Right lobe of liver (tissue), 4 donors: ENCODE measurements at regions not wholly inside any gene's neighbourhood (a gene's known extent, or its start where the extent isn't known, plus 50 kb on each side); places are given as distances from the start of the nearest gene placed in this dataset.

Source experiments
- POLR2A ChIP-seq: fragments of 450-650 bp; IDR thresholded peaks from one replicate; pipeline ENCODE4 v1.6.1; 2017; ENCODE audit warnings: antibody characterized with exemption, mild to moderate bottlenecking
- TF ChIP-seq, protein P1 (sequence below), 4 donors: fragments of 200-600 bp in 3 of 4; fragments of 450-650 bp in 1 of 4; IDR thresholded peaks; one replicate each; pipeline versions ENCODE4 v1.5.1 to v1.8.0; 2016 to 2022; ENCODE audit warnings: antibody characterized with exemption in 4 of 4, mild to moderate bottlenecking in 2 of 4
- donor health status: DM: no; HTN: no; CAD: no.
- donor health status: DM: no; HTN: no; CAD: no.
- donor health status: DM: no; HTN: yes; CAD: no.

DNA sequence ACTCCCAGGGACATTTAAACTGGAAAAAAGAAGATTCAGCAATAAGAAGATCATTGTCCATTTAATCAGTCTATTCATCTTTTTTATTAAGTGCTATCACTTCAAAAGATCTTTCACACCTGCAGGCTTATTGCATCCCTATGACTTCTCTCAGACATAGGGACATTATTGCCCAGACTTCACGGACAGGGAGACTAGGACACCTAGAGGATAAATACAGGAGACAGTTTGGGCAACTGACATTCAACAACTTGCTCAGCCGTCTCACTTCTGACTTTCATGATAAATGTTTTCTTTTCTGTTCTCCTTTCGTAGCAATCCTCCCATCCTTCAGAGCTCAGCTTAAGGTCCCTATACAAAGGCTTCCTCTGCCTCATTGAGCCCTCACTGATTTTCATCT is 84.3 kb downstream of the TMEM30B start:
- TF ChIP-seq, protein P1, sequence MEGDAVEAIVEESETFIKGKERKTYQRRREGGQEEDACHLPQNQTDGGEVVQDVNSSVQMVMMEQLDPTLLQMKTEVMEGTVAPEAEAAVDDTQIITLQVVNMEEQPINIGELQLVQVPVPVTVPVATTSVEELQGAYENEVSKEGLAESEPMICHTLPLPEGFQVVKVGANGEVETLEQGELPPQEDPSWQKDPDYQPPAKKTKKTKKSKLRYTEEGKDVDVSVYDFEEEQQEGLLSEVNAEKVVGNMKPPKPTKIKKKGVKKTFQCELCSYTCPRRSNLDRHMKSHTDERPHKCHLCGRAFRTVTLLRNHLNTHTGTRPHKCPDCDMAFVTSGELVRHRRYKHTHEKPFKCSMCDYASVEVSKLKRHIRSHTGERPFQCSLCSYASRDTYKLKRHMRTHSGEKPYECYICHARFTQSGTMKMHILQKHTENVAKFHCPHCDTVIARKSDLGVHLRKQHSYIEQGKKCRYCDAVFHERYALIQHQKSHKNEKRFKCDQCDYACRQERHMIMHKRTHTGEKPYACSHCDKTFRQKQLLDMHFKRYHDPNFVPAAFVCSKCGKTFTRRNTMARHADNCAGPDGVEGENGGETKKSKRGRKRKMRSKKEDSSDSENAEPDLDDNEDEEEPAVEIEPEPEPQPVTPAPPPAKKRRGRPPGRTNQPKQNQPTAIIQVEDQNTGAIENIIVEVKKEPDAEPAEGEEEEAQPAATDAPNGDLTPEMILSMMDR (IDR thresholded peaks at IDR 0.05), result peak in 2 of 4 donors; percentile 6 to 24
- TF ChIP-seq POLR2A, result no peak
